HEK293 (cell line): ENCODE measurements at regions not wholly inside any gene's neighbourhood (a gene's known extent, or its start where the extent isn't known, plus 50 kb on each side); places are given as distances from the start of the nearest gene placed in this dataset.

Experiments used
- MYNN ChIP-seq: fragments of 450-650 bp; formaldehyde crosslinking; IDR thresholded peaks from 2 replicates; pipeline ENCODE4 v1.5.1; 2016; ENCODE audit warnings: missing biosample characterization, missing genetic modification characterization, borderline replicate concordance
- REST ChIP-seq: fragments of 450-650 bp; formaldehyde crosslinking; IDR thresholded peaks from 2 replicates; pipeline ENCODE4 v1.5.1; 2016; ENCODE audit warnings: missing biosample characterization, missing genetic modification characterization
- ZBTB8A ChIP-seq: fragments of 450-650 bp; formaldehyde crosslinking; IDR thresholded peaks from 2 replicates; pipeline ENCODE4 v1.5.1; 2016; ENCODE audit warnings: missing biosample characterization, missing genetic modification characterization
- ZNF274 ChIP-seq, 2 experiments: fragments of 200-500 bp in 1 of 2; fragments of 450-650 bp in 1 of 2; sonication (Bioruptor generic) in 1 of 2; formaldehyde crosslinking in 1 of 2; IDR thresholded peaks; 2 replicates each; pipeline versions ENCODE4 v1.5.1 to v1.6.1; 2014 to 2016; ENCODE audit warnings: borderline replicate concordance in 1 of 2, inconsistent platforms in 1 of 2, low read length in 1 of 2, missing biosample characterization in 1 of 2, missing genetic modification characterization in 1 of 2
- ZNF335 ChIP-seq: fragments of 450-650 bp; formaldehyde crosslinking; conservative IDR thresholded peaks from 2 replicates; pipeline ENCODE4 v1.5.1; 2016; ENCODE audit warnings: missing biosample characterization, missing genetic modification characterization
- ZNF404 ChIP-seq: fragments of 450-650 bp; formaldehyde crosslinking; IDR thresholded peaks from 2 replicates; pipeline ENCODE4 v1.5.1; 2017; ENCODE audit warnings: missing biosample characterization, missing genetic modification characterization
- ZNF76 ChIP-seq: fragments of 450-650 bp; formaldehyde crosslinking; IDR thresholded peaks from 2 replicates; pipeline ENCODE4; 2016; ENCODE audit warnings: low read depth, missing biosample characterization, missing genetic modification characterization, borderline replicate concordance

DNA sequence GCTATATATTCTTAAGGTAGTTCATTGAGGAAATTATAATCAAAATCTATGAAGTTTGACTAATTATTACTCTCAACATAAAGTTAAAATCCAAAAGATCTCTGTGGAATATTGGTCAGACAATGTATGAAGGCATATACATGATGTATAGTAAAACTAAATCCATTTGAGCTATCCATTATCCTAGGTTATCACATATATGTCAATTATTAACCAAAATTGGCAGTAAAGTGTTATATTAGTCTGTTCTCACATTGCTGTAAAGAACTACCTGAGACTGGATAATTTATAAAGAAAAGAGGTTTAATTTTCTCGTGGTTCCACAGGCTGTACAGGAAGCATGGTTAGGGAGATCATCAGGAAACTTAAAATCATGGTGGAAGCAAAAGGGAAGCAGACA is 511.7 kb upstream of the SGCD start:
- TF ChIP-seq ZNF335 (tag by site-specific recombination) (no peak), REST (tag by site-specific recombination) (no peak), MYNN (tag by site-specific recombination) (no peak), ZNF76 (tag by site-specific recombination) (no peak), ZNF404 (no peak), ZNF274 (IDR thresholded peaks at IDR 0.05; ENCODE audit: low read length) (no peak), ZNF274 (tag by site-specific recombination; IDR thresholded peaks at IDR 0.05; ENCODE audit: borderline replicate concordance) (no peak), ZBTB8A (tag by site-specific recombination) (no peak)
